ENCODE measurements at regions not wholly inside any gene's neighbourhood (a gene's known extent, or its start where the extent isn't known, plus 50 kb on each side); places are given as distances from the start of the nearest gene placed in this dataset.

DNA sequence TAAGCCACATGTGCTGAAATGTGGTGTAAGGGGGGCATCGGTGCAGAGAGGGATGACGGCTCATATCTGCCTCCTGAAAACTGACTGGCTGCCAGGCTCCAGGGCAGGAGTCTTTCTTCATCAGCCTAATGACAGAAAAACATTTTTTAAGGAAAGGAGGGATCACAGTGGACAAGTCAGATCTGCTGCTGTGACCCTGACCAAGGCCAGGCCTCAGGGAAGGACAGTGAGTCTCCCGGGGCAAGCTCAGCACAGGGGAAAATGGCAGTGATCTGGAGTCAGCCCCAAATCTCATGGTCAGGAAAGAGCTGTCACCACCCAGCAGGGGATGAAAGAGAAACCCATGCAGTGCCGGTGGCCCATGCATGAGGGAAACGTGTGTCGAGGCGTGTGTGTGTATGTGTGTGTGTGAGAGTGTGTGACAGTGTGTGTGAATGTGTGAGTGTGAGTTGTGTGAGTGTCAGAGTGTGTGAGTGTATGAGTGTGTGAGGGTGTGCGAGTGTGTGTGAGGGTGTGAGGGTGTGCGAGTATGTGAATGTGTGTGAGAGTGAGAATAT is 134.5 kb downstream of the INHBB start:
- DNase-seq = no peak

DNA sequence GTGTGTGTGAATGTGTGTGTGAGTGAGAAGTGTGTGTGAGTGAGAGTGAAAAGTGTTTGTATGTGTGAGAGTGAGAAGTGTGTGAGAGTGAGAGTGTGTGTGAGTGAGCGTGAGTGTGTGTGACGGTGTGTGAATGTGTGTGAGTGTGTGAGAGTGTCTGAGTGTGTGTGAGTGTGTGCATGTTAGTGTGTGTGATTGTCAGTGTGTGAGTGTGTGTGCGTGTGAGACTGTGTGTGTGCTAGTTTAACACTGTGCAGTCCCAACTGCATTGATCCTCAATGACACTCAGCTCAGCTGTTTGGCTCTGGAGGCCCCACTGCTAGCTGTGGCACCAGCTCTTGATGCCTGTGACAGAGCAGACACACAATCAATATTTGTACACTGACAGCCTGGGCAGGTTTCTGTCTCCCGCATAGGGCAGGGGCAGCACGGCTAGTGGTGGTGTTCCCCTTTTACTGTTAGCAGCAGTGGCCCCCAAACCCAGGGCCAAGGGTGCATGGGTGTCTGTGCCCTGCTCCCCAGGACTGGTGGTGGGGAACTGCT is 135.0 kb downstream of the INHBB start:
- DNase-seq = no peak

DNA sequence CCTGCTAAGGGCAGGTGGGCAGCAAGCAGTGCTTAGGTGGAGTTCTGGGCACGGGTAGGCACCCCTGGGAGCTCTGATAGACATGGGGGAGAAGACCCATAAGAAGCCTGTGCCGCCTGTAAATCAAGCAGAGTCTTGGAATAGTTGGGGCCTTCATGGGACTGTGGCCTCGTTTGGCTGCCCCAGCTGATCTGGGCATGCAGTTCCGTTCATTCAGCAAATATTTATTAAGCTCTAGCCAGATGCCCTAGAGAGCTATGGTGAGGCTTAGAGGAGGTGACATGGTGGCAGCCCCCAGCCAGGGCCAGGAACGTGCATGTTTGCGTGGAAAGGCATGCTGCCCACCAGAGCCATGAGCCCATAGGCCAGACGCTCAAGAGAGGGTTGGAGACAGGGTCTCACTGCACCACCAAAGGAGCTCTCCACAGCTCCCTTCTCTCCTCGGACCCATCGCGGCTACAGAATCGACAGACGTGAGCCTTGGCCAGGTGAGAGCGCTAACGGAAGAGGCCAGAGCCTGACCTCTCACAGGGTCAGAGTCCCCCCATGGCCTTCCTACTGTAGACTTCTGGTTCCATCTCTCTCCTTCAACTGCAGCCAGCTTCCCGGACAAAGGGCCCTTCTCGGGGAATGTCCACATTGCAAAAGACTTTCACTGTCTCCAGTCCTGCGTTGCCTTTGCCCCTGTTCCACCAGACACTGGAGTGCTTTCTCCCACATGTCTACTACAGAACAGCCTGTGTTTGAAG is 135.7 kb downstream of the INHBB start:
- DNase-seq = no peak

DNA sequence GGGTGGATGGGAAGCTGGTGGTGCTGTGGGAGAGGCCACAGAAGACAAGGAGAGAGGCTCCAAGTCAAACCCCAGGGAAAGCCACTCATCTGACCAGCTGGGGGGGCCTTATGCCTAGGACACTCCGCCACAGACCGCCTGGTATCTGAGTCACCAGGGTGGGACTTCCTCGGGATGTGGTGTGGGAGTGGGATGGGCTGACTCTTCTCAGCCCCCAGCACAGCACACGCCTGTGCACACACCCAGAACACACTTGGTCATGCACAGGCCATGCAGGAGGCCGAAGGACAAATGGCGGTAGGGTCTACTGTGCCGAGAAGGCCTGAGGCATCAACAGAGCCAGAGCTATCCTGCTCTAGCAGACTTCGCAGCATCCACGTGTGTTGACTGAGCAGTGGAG is 136.4 kb downstream of the INHBB start:
- no peak for DNase-seq

DNA sequence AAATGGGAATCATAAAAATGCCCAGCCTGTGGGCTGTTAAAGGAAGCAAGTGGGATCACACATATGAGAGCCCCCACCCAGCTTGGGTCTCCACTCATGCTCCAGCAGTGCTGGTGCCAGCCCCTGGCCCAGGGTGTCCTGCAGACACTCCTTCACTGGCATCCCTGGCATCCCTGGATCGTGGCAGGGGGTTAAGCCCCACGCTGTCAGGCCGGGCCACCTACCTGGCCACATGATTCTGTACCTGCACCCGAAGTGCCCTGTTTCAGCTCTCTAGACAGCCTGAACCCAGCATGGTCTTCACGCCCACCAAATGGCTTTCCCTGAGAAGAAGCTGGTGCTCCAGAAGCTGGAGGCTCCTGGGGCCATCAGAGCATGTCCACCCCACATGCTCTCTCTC is 137.4 kb downstream of the INHBB start:
- no peak for DNase-seq

DNA sequence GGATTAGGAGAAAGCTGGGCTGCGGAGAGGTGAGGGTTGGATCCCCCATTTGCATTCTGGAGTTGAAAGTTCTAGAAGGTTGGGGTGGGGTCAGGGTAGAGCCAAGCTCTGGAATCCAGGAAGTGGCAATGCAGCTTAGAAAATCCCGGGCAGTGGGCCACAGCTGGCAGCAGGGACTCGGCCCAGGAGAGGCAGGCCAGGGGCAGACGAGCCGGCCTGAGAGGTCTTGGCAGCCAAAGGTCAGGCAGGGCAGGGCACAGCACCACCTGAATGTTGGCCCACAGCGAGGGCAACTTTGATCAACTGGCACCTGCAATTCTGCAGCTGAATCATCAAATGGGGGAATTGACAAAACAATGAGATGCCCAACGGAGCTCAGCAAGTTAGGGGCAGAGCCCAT is 139.2 kb downstream of the INHBB start:
- no peak for DNase-seq

DNA sequence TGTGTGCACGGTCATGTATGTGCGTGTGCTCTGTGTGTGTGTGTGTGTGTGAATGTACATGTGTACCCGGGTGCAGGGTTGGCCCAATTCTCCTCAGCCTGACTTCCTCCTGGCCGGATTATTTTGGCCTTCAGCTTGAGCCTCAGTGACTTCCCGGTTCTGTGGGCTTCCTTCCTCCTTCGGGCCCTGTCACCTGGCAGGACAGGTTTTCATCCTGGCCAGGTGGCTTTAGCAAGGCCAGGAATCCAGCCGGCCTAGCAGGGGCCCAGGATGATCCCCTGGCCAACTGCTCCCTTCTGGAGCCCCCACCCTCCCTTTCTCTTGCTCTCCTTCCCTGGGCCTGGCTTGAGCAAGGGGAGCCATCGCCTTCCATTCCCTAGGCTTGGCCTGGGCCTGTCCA is 140.5 kb downstream of the INHBB start:
- no peak for DNase-seq

DNA sequence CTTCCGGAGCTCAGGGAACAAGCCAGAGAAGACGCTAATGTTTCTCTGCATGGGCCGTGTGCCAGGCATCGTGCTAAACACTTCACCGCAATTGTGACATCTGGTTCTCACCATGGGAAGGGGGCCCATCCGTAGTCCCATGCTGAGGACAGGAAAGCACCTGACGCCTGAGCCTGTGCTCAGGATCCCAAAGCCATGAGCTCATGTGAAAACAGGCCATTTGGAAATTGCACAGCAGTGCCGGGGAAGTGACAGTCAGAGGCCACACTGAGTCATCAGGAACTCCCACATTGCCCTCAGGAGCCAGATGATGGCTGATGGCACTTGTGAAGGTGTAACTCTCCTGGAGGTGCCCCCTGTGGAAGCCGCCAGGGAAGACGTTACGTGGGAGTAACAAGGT is 141.0 kb downstream of the INHBB start:
- no peak for DNase-seq

DNA sequence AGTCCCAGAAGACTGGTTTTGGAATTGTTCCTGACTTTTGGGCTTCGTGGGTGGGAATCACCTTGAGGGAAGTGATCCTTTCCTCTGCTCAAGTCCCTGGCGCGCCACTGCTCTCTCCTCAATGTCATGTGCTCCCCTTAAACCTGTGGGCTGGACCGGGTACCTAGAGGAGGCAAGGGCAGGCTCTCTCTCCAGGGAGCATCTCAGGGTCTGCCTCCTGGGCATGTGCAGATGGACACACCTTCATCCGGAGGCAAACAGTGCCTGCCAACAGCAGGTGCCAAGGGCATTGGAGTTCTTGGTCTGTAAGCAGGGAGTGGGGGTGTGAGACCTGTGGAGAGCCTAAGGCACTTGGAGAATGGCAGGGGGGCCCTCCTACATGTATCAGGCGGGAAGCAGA is 142.6 kb downstream of the INHBB start:
- DNase-seq = no peak

DNA sequence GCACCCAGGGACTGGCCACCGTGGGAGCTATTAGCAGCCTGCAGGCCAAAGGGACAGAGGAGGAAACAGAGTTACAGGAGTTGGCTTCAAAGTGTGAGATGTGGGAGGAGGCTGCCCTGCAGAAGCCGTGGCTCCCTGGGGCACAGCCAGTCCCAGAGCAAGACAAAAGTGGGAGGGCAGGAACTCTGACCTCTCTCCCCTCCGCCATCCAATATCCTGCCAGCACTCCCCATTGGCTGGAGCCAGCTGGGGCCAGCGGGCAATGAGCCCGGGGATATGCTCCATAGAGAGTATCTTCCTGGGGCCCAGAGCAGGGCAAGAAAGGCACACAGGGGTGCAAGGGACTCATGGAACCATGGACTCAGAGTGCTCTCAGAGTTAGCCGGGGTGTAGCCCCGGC is 143.1 kb downstream of the INHBB start:
- DNase-seq = no peak

DNA sequence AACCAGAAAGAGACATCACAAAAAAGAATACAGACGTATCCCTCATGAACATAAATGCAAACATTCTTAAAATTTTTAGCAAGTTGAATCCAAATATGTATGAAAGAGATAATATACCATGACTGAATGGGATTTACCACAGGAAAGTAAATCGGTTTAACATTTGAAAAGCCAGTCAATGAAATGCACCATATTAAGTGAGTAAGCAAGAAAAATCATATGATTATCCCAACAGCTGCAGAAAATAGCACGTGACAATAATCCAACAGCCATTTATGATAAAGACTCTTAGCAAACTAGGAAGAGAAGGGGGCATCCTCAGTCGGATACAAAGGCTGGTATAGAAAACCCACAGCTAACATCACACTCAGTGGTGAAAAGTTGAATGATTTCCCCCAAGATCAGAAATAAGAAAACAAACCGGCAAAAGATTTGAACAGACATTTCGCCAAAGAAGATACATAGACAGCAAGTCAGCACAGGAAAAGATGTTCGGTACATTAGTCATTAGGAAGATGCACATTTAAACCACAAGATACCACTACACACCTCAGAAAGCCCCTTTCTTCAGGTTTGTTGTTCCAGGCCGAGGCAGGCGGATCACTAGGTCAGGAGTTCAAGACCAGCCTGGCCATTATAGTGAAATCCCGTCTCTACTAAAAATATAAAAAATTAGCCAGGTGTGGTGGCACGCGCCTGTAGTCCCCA is 144.3 kb downstream of the INHBB start:
- no peak for DNase-seq

DNA sequence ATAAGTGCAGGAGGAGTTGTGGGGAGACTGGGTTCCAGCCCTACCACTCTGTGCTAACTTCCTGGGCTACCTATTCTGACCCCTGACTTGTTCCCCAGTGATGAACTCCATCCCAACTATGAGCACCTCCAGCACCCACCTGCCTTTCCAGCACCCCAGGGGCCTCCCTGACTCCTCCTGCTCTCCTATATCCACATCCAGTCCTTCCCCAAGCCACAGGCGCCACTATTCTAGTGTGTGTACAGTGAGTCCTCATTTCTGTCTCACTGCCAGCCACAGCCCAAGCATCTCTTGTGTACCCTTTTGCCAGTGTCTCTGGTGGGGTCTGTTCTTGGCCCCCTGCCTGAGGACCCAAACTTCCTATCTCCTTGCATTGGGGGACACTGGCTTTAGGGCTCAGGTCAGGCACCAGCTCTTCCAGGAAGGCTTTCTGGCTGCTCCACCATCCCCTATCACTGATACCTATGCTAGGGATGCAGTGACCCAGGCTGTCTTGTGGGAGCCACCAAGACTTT is 145.2 kb downstream of the INHBB start:
- DNase-seq = no peak

DNA sequence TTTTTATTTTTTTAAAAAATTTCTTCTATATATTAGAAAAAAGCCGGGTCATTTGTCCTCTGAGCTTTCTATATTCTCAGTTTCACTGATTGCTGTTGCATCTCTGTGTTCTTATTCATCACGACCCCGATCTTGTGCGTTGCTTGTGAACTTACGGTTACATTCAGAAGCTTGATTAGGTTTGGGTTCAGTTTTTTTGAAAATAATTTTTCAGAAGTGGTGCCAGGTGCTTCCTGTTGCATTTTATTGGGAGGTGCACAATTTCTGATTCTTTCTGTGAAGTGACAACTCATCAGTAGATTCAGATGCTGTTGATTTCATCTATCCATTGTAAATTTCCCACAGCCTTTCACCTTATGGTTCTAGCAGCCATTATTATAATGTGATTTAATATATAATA is 147.3 kb downstream of the INHBB start:
- DNase-seq = no peak

DNA sequence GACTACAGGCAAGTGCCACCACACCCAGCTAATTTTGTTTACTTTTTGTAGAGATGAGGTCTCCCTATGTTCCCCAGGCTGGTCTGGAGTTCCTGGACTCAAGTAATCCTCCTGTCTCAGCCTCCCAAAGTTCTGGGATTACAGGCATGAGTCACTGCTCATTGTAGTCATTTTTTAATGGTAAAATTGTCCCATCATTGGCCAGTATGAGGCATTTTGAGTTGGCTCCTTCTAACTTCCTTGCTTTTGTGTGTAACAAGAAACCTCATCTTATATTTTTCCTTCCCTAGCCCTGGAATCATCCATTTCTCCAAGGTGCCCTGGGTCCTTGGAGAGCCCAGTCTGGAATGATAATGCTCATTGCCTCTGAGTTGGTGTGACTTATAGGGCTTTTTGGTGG is 148.5 kb downstream of the INHBB start:
- no peak for DNase-seq

DNA sequence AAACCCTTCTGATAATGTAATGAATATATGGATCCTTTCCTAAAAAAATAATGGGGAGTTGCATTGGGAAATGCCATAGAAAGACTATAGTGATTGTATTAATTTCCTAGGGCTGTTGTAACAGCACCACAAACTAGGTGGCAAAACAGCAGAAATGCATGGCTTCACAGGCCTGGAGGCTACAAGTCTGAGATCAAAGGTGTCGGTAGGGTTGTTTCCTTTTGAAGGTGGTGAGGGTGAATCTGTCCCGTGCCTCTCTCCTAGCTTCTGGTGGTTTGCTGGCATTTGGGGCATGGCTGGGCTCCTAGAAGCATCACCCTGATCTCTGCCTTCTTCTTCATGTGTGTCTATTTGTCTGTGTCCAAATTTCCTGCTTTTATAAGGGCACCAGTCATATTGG is 149.7 kb downstream of the INHBB start:
- no peak for DNase-seq

DNA sequence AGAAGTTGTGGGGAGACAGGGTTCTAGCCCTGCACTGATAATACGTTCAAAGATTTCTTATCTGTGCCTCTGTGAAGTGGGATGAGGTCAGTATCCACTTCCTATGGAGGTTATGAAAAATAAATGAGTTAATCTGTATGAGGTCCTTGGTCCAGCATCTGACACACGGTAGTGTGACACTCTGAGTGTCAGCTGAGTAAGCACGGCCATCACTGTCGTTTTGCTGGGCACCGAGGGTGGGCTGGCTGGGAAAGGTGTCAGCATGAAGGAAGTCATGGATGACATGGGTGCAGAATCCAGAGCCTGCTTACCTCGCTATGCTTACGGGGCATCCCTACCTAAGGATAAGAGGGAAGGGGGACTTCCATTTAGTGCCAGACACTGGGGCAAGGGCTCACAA is 150.3 kb downstream of the INHBB start:
- no peak for DNase-seq

DNA sequence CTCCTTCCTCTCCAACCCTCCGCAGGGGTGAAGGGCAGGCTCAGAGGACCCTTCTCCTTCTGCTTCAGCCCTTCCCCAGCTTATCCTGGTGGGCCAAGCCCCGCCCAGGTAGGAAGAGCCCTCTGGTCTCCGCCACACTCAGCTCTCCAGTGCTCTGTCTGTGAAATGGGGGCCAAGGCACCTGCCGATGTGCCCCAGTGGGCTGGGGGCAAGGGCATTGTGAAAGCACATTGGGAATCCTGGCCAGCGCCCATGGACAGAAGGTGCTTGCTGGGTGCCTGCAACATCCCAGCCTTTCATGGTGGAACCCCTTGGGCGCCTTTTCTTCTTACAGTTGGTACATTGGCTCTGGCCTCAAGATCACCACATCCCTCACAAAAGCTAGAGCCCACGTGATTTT is 150.8 kb downstream of the INHBB start:
- no peak for DNase-seq

DNA sequence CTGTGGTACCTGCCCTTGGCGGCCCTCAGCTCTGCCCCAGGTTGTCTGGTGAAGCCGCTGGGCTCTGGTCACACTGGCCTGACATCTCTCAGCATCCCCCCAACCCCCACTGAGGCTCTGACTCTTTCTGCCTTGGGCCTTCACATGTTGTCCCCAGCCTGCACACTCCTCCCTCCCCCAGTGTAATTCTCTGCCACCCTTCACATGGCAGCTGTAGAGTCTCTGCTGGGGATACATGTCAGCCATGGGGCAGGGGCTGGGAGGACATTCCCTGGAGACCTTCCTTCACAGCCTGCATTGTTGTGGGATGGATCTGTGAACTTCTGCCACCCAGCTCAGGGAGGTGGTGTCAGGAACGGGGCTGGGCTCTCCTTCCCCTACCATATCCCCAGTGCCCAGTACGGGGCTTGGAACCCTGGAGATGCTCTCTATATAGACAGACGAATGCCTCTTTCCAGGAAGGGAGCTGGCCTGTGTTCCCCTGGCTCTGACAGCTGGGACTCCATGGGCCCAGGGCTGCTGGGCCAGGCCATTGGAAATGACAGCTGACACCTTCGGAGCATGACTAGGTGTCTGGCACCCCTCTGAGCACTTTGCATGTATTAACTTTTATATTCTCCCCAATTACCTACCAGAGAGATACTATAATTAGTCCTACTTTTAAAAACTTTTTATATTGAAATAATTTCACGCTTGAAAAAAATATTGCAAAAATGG is 151.5 kb downstream of the INHBB start:
- DNase-seq = no peak

DNA sequence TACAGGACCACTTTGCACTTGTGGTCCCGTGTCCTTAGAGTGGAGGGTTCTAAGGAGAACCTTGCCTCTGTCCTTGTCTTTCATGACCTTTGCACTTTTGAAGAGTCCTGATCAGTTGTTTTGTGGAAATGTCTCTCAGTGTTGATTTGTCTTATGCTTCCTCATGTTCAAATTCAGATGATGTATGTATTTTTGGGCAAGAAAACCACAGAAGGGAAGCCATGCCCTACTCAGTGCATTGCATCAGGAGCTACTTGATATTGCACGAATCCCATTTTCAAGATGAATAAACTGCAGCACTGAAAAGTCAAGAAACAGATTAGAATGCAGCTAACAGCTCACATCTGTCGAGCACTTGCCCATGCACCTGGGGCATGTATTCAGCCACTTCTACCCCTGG is 152.2 kb downstream of the INHBB start:
- DNase-seq = no peak

DNA sequence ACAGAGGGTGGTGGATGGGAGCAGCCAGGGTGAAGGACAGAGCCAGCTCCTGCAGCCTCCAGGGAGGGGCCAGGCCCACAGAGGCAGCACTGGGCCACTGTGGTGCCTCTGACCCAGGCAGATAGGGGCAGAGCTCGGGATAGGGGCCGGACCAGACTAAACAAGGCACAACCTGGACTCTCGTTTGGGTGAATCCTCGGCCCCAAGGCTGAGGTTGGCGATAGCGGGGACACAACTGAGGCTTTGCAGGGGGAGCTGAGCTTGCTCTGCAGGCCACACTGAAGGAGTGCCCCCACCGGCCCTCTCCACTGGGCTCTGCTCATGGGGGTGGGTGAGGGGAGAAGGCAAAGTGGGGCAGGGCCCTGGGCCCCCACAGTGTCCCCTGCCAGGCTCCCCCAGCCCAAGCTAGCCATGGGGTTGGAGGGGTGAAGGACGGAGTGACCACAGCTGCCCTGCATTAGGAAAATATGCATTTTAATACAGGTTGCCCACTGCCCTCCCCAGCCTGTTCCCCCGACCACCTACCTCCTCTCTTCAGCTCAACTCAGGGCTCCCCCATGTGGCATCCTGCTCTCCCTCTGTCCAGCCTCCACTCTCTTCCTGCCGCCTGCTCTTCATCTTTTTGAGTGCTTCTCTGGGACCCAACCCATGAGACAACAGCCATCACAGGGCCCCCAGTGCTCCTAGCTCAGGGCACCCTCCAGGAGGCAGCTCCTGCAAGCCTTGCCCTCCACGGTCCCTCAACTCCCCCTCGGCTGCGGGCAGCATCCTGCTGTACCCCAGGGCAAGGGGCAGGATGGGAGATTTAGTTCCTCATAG is 152.8 kb downstream of the INHBB start:
- no peak for DNase-seq

DNA sequence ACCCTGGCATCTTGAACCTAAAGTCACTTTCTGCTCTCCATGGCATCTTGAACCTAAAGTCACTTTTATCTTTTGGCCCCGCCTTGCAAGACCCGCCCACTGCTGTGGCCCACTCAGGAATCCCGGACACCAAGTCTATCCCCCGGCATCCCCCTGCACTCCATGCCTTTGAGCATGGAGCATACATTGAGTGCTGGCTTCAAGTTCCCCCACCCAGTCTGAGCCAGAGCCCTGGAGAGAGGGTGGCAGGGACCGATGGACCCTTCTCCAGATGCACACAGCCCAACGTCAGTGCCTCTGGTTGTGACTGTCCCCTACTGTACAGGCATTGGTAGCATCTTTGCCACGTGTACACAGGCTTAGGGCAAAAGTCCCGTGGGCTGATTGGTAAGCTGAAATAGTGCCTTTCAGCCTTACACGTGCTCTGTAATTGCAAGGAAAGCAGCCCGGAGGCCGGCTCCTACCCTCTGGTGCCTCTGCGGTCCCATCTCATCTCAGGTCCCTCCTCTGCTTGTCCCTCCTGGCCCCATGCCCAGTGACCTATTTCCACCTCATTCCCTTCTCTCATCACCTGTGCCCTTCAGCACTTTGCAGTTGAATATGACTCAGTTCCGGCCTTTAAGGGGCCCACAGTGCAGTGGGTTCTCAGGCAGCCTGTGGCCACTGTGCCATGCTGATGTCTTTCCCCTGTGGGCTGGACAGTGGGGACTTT is 154.0 kb downstream of the INHBB start:
- DNase-seq = no peak
